Type B pancreatic cell (in vitro differentiated cells): ENCODE measurements at regions not wholly inside any gene's neighbourhood (a gene's known extent, or its start where the extent isn't known, plus 50 kb on each side); places are given as distances from the start of the nearest gene placed in this dataset.

Experiments
- DNase-seq: peaks from one replicate; pipeline ENCODE4 v3.0.0; 2021; ENCODE audit warnings: mixed read lengths; ENCODE audit not compliant: unreplicated experiment; ENCODE audit errors: extremely low spot score
- H3K27ac Mint-ChIP-seq: 2 replicates; pipeline ENCODE4 v1.8.0; 2021; ENCODE audit warnings: mild to moderate bottlenecking, mixed read lengths
- H3K27me3 Mint-ChIP-seq: 2 replicates; pipeline ENCODE4 v1.8.0; 2021; ENCODE audit warnings: mixed read lengths
- H3K36me3 Mint-ChIP-seq: 2 replicates; pipeline ENCODE4 v1.8.0; 2021; ENCODE audit warnings: mixed read lengths
- H3K4me1 Mint-ChIP-seq: one replicate; pipeline ENCODE4 v1.8.0; 2021; ENCODE audit warnings: mixed read lengths; ENCODE audit not compliant: unreplicated experiment
- H3K4me3 Mint-ChIP-seq: 2 replicates; pipeline ENCODE4 v1.8.0; 2021; ENCODE audit warnings: mild to moderate bottlenecking, mixed read lengths
- H3K9me3 Mint-ChIP-seq: 2 replicates; pipeline ENCODE4 v1.8.0; 2021; ENCODE audit warnings: mixed read lengths
- CTCF ChIP-seq: fragments of 200-600 bp; sonication (generic); conservative IDR thresholded peaks from 2 replicates; pipeline ENCODE4 v1.5.0; 2021; ENCODE audit warnings: antibody characterized with exemption, mild to moderate bottlenecking

DNA sequence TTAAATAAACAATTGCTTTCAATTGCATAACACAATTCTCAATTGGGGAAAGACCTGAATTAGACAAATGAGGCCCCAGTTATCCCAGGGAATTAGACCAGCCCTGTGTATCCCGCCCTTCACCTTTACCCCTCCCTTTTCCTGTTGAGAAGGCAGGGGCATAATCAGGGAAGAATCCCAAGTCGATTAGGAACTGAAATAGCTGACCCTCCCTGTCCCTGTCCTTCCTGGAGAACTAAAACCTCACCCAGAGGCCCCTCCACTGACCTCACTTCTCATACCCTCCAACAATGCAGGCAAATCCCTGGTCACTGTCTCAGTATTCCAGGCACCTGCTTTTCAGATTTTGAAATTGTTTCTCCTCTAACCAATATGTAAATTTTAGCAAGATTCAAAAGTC is 165.4 kb upstream of the CDH11 start:
- no peaks in the 10 kb centered on the region for H3K27me3 Mint-ChIP-seq
- peaks cover 44% of the 10 kb centered on the region for H3K4me1 Mint-ChIP-seq
- no peak for DNase-seq
- H3K36me3 Mint-ChIP-seq, result no peaks in the 10 kb centered on the region
- H3K9me3 Mint-ChIP-seq, result no peaks in the 10 kb centered on the region
- no peak for TF ChIP-seq CTCF
- no peak overlapping the region for H3K27ac Mint-ChIP-seq
- no peak overlapping the region for H3K4me3 Mint-ChIP-seq

DNA sequence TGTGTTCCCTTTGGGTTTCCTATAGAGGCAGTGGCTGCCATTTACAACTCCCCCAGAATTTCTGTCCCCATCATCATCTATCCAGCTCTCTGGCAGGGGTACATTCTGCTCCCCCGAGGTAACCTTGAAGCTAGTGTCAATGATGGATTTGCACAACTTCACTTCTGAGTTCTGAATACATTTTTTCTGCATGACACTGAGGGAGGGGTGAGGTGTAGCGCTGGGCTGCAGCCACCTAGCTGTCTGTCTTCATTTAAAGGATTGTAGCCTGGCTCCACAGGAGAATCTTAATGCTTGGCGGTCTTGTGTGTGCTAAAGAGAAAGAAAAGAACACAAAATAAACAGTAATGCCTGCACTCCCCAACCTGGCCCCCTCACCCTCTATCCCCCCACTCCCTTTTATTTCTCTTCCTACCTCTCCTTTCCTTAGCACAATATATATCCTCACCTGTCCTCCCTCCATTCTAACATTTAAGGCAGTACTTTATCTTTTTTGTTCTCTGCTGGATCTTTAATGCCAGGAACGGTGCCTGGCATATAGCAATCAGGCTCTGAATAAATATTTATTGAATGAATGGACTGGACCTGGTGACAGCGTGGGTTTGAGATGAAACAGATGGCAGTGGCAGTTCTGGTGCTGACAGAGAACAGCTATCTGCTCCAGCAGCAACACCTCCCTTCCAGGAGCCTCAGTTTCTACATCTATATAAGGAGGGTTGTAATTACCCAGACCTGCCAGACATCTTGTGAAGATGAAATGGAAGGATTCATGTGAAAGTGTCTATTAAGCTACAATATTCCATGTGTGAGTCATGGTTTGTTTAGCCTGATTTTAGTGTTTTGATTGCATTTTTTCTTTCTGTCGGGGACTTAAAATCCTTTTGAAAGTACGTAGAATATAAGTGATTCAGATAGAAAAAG is 163.5 kb upstream of the CDH11 start:
- Mint-ChIP-seq H3K36me3 (no peaks in the 10 kb centered on the region), H3K27me3 (no peaks in the 10 kb centered on the region), H3K9me3 (no peaks in the 10 kb centered on the region), H3K27ac (peak overlapping the region; percentile 80), H3K4me3 (peak overlapping the region; percentile 40), H3K4me1 (peaks cover 63% of the 10 kb centered on the region)
- DNase-seq, result no peak
- no peak for TF ChIP-seq CTCF

DNA sequence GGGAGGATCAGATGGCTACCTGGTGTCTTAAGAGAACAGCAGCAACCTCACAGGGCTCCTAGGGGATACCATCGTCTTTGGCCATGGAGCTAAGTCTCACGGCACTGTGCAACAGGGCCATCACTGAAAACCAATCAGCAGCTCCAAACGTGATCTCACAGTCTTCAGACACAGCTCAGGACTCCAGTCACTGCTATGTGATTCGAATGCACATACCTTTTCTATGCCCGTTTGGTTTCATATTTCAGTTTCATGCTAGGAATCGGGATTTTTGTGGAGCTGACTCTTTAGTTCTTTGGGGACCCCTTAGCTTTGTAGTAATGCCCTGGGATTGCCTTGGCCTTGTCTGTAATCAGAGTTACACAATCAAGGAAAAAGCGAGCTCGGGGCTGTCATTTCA is 162.8 kb upstream of the CDH11 start:
- Mint-ChIP-seq H3K36me3 (no peaks in the 10 kb centered on the region), H3K4me1 (peaks cover 64% of the 10 kb centered on the region), H3K4me3 (peak overlapping the region; percentile 44), H3K27me3 (no peaks in the 10 kb centered on the region), H3K9me3 (no peaks in the 10 kb centered on the region), H3K27ac (peak overlapping the region; percentile 77)
- no peak for TF ChIP-seq CTCF
- no peak for DNase-seq

GRCh38 chr16:65283181-65283651 is 161.4 kb upstream of the CDH11 start:
- no peak for DNase-seq
- no peaks in the 10 kb centered on the region for H3K36me3 Mint-ChIP-seq
- no peaks in the 10 kb centered on the region for H3K9me3 Mint-ChIP-seq
- no peaks in the 10 kb centered on the region for H3K27me3 Mint-ChIP-seq
- H3K27ac Mint-ChIP-seq, result no peak overlapping the region
- no peak overlapping the region for H3K4me3 Mint-ChIP-seq
- no peak for TF ChIP-seq CTCF
- H3K4me1 Mint-ChIP-seq, result peaks cover 60% of the 10 kb centered on the region

- Mint-ChIP-seq H3K4me3 (peak overlapping the region; percentile 35), H3K9me3 (peaks cover 7% of the 10 kb centered on the region), H3K36me3 (peaks cover 4% of the 10 kb centered on the region), H3K27ac (peak overlapping the region; percentile 25), H3K27me3 (peaks cover 3% of the 10 kb centered on the region), H3K4me1 (peaks cover 66% of the 10 kb centered on the region)
- TF ChIP-seq CTCF, result no peak
- DNase-seq, result no peak
These were observed 159.7 kb upstream of the CDH11 start for GRCh38 chr16:65281586-65281985.
